Tibial artery (tissue), 4 donors: ENCODE measurements at regions not wholly inside any gene's neighbourhood (a gene's known extent, or its start where the extent isn't known, plus 50 kb on each side); places are given as distances from the start of the nearest gene placed in this dataset.

Experiments
- DNase-seq, 2 donors: peaks; one replicate each; pipeline ENCODE4 v3.0.0-alpha.2; 2019
- H3K27ac ChIP-seq, 2 donors: fragments of 200-600 bp; sonication (generic) in 1 of 2; 1 replicate in 1 of 2; 2 replicates in 1 of 2; pipeline ENCODE4 v1.5.1; 2018 to 2019; ENCODE audit warnings: mild to moderate bottlenecking in 1 of 2
- H3K27me3 ChIP-seq, 2 donors: fragments of 200-600 bp; sonication (generic) in 1 of 2; one replicate each; pipeline versions ENCODE4 v1.5.1 to v1.6.0; 2016 to 2019
- H3K36me3 ChIP-seq, 3 donors: fragments of 200-600 bp; sonication (generic) in 2 of 3; one replicate each; pipeline ENCODE4 v1.5.1; 2016 to 2019; ENCODE audit warnings: mild to moderate bottlenecking in 2 of 3
- H3K4me1 ChIP-seq, 4 donors: fragments of 200-600 bp; sonication (generic) in 2 of 4; 1 replicate in 3 of 4; 2 replicates in 1 of 4; pipeline ENCODE4 v1.5.1; 2016 to 2019
- H3K4me3 ChIP-seq, 2 donors: fragments of 200-600 bp; sonication (generic) in 1 of 2; 1 replicate in 1 of 2; 2 replicates in 1 of 2; pipeline ENCODE4 v1.5.1; 2018 to 2019; ENCODE audit warnings: mild to moderate bottlenecking in 2 of 2
- H3K9me3 ChIP-seq, 3 donors: fragments of 200-600 bp; sonication (generic) in 1 of 3; one replicate each; pipeline ENCODE4 v1.5.1; 2016 to 2019
- CTCF ChIP-seq, 2 experiments: fragments of 200-600 bp in 1 of 2; fragments of 450-650 bp in 1 of 2; IDR thresholded peaks; one replicate each; pipeline ENCODE4 v1.5.1; 2017 to 2019; ENCODE audit warnings: antibody characterized with exemption in 2 of 2, mild to moderate bottlenecking in 1 of 2, moderate library complexity in 1 of 2
- intact Hi-C: fragments of 100-400 bp; cut with DNase I; formaldehyde crosslinking; loops from one replicate; pipeline ENCODE4 v1.15.0; 2023; ENCODE audit warnings: low total_unique reads

GRCh38 chr15:93195109-93195508, 106.1 kb upstream of the RGMA start:
- H3K9me3 ChIP-seq: peaks cover 0 to 12% (median 9%) of the 10 kb centered on the region in 3 donors
- peaks cover 0 to 10% of the 10 kb centered on the region in 2 donors for H3K27me3 ChIP-seq
- H3K4me1 ChIP-seq: no peaks in the 10 kb centered on the region
- no peak for TF ChIP-seq CTCF (IDR thresholded peaks at IDR 0.05)
- H3K27ac ChIP-seq: no peak overlapping the region
- H3K4me3 ChIP-seq: no peak overlapping the region
- intact Hi-C loops: no loop called here
- no peaks in the 10 kb centered on the region for H3K36me3 ChIP-seq
- no peak for DNase-seq

- no peaks in the 10 kb centered on the region for H3K4me1 ChIP-seq
- H3K27ac ChIP-seq: no peak overlapping the region
- H3K4me3 ChIP-seq: no peak overlapping the region
- TF ChIP-seq CTCF (IDR thresholded peaks at IDR 0.05): no peak
- intact Hi-C loops: no loop called here
- H3K36me3 ChIP-seq: no peaks in the 10 kb centered on the region
- no peak for DNase-seq
- peaks cover 0 to 7% of the 10 kb centered on the region in 2 donors for H3K27me3 ChIP-seq
- H3K9me3 ChIP-seq: no peaks in the 10 kb centered on the region
Observed at GRCh38 chr15:93190238-93190637, 101.2 kb upstream of the RGMA start.

GRCh38 chr15:93189561-93189960, 100.5 kb upstream of the RGMA start:
- TF ChIP-seq CTCF (IDR thresholded peaks at IDR 0.05): no peak
- Histone ChIP-seq H3K27me3 (peaks cover 0 to 3% of the 10 kb centered on the region in 2 donors), H3K4me1 (no peaks in the 10 kb centered on the region), H3K27ac (no peak overlapping the region), H3K4me3 (no peak overlapping the region), H3K36me3 (no peaks in the 10 kb centered on the region), H3K9me3 (no peaks in the 10 kb centered on the region)
- intact Hi-C loops: no loop called here
- DNase-seq: no peak

GRCh38 chr15:93188236-93188635, 99.2 kb upstream of the RGMA start:
- no peak overlapping the region for H3K27ac ChIP-seq
- H3K27me3 ChIP-seq: peaks cover 0 to 3% of the 10 kb centered on the region in 2 donors

GRCh38 chr15:93185796-93186195, 96.8 kb upstream of the RGMA start:
- H3K27ac ChIP-seq: no peak overlapping the region
- no peak overlapping the region for H3K4me3 ChIP-seq
- H3K27me3 ChIP-seq: peaks cover 0 to under 1% of the 10 kb centered on the region in 2 donors
- no peaks in the 10 kb centered on the region for H3K9me3 ChIP-seq
- no peak for DNase-seq
- H3K4me1 ChIP-seq: no peaks in the 10 kb centered on the region
- TF ChIP-seq CTCF (IDR thresholded peaks at IDR 0.05): no peak
- intact Hi-C loops: no loop called here
- H3K36me3 ChIP-seq: no peaks in the 10 kb centered on the region

More at GRCh38 chr15:93188236-93188635, 99.2 kb upstream of the RGMA start:
- DNase-seq: no peak
- no peaks in the 10 kb centered on the region for H3K4me1 ChIP-seq
- H3K4me3 ChIP-seq: no peak overlapping the region
- H3K9me3 ChIP-seq: no peaks in the 10 kb centered on the region
- H3K36me3 ChIP-seq: no peaks in the 10 kb centered on the region
- intact Hi-C loops: no loop called here
- TF ChIP-seq CTCF (IDR thresholded peaks at IDR 0.05): no peak

- no peaks in the 10 kb centered on the region for H3K4me1 ChIP-seq
- no peak for TF ChIP-seq CTCF (IDR thresholded peaks at IDR 0.05)
- peaks cover 0 to 3% of the 10 kb centered on the region in 2 donors for H3K27me3 ChIP-seq
- no peaks in the 10 kb centered on the region for H3K36me3 ChIP-seq
- no peak overlapping the region for H3K4me3 ChIP-seq
- no peaks in the 10 kb centered on the region for H3K9me3 ChIP-seq
- no peak for DNase-seq
- H3K27ac ChIP-seq: no peak overlapping the region
- intact Hi-C loops: no loop called here
Observed at GRCh38 chr15:93182703-93183205, 93.7 kb upstream of the RGMA start.
